Vagina (tissue), 2 donors: ENCODE measurements at regions not wholly inside any gene's neighbourhood (a gene's known extent, or its start where the extent isn't known, plus 50 kb on each side); places are given as distances from the start of the nearest gene placed in this dataset.

ENCODE experiments used
- POLR2A ChIP-seq, 2 donors: fragments of 450-650 bp; IDR thresholded peaks; one replicate each; pipeline ENCODE4 v1.6.1; 2017; ENCODE audit warnings: antibody characterized with exemption in 2 of 2, mild to moderate bottlenecking in 2 of 2, moderate library complexity in 2 of 2
- TF ChIP-seq, protein P1 (sequence below), 3 experiments: fragments of 450-650 bp in 2 of 3; fragments of 200-600 bp in 1 of 3; sonication (generic) in 1 of 3; IDR thresholded peaks; one replicate each; pipeline ENCODE4 v1.5.1; 2017 to 2019; ENCODE audit warnings: antibody characterized with exemption in 3 of 3, mild to moderate bottlenecking in 2 of 3, moderate library complexity in 2 of 3

GRCh38 chr2:41927581-41928264 lies 120.1 kb upstream of the PKDCC start:
- TF ChIP-seq, protein P1, sequence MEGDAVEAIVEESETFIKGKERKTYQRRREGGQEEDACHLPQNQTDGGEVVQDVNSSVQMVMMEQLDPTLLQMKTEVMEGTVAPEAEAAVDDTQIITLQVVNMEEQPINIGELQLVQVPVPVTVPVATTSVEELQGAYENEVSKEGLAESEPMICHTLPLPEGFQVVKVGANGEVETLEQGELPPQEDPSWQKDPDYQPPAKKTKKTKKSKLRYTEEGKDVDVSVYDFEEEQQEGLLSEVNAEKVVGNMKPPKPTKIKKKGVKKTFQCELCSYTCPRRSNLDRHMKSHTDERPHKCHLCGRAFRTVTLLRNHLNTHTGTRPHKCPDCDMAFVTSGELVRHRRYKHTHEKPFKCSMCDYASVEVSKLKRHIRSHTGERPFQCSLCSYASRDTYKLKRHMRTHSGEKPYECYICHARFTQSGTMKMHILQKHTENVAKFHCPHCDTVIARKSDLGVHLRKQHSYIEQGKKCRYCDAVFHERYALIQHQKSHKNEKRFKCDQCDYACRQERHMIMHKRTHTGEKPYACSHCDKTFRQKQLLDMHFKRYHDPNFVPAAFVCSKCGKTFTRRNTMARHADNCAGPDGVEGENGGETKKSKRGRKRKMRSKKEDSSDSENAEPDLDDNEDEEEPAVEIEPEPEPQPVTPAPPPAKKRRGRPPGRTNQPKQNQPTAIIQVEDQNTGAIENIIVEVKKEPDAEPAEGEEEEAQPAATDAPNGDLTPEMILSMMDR (IDR thresholded peaks at IDR 0.05) = no peak
- TF ChIP-seq POLR2A (IDR thresholded peaks at IDR 0.05) = no peak
